GM18867 (cell line): ENCODE measurements at regions not wholly inside any gene's neighbourhood (a gene's known extent, or its start where the extent isn't known, plus 50 kb on each side); places are given as distances from the start of the nearest gene placed in this dataset.
"Not testable (repeated sequence)": the region's sequence is repeated elsewhere in the genome, so short reads cannot be mapped to it uniquely, and the experiment has no call there.

Experiments used
- ATAC-seq: cut with Tn5 transposase; IDR thresholded peaks from one replicate; pipeline ENCODE4 v1.9.1; 2021; ENCODE audit warnings: mild to moderate bottlenecking, moderate library complexity; ENCODE audit not compliant: unreplicated experiment

DNA sequence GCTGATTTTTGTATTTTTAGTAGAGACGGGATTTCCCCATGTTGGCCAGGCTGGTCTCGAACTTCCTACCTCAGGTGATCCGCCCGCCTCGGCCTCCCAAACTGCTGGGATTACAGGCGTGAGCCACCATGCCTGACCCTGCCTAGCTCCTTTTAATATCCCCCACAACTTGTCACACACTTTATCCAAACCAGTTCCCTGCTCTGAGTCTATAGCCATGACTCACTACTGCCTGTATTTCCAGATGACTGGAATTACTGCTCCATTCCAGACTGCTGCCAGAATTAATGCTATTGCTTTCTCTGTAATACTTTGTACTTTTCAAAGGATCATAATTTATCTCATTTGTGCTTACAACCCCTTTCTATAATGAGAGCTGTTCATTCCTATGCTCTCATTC lies 153.1 kb downstream of the POTEM start:
- ATAC-seq: not testable (repeated sequence)

- ATAC-seq: not testable (repeated sequence)
These were observed 159.2 kb downstream of the POTEM start for GRCh38 chr14:19126269-19127051.

DNA sequence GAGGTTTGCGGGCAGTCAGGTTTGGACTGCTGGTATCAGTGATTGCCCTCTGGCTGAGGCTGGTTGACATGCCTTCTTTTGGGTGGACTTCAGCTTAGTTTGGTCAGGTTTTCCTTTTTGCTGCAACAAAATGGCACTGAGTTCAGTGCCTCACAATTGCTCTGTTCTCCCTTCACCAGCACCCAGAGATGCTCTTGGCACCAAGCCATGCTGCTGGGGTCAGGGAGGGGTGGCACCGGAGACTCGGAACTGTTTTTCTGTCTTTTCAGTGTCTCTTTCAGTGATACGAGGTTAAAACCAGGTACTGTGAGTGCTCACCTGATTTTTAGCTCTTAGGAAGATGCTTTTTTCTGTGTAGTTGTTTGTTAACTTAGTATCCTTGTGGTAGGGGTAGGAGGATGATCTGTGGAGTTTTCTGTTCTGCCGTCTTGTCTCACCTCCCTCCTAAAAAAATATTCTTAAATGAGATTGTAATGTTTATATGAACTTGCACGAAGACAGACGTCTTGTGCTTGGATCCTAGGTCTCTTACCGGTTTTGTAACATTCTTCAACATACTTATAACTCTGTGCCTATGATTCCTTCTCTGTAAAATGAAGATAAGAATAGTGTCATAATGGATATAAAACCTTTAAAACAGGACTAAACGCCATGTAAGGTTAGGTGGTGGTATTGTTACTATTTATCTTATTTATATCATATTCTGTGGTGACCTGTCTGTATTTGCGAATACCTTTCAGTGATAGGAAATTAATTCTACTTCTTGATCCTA lies 160.6 kb downstream of the POTEM start:
- not testable (repeated sequence) for ATAC-seq

GRCh38 chr14:19131553-19131952 lies 164.3 kb downstream of the POTEM start:
- ATAC-seq: not testable (repeated sequence)

DNA sequence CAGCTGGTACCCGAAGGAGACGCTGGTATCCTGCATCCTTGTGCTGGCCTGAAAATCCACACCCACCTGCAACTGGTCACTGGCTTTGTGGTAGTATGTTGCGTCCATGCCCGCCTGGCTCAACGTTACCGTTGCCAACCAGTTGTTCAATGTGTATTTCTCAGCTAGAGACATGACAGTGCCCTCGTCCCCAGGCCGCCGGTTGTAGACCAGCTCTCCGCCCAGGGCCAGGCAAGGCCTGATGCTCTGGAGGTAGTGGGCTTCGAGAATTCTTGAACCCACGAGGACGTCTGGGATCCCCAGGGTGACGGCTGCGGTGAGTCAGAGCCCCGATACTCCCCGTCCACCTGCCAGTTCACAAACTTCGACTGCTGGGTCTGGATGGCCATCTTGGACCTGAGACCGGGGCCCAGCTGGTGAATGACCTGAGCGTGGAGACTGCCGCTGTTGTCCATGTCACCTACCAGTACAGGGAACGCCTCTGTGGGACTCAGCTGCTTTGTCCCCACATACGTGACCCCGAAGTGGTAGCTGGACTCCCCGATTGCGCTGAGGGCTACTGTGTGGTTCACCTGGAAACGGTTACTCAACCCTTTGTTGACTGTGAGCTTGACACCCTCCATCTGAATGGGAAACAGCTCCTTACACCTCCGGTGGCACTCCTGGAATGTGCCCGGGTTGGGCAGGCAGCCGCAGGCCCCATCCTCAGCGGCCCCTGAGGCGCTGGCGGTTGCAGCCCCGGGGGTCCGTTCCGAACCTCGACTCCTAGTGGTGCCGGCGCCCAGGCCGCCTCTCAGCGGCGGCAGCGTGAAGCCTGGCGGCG lies 165.0 kb downstream of the POTEM start:
- ATAC-seq: not testable (repeated sequence)

DNA sequence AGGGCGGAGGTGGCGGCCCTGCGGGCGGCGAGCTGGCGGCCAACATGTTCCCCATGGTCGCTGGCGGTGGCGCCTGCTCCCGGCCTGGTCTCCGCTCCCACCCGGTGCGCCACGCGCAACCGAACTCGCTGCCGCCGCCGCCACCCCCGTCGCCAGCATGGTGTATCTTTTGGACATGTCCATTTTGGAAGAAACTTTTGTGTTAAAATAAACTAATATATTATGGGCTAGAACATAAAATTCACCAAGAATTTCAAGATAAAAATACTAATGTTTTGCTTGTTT lies 165.5 kb downstream of the POTEM start:
- ATAC-seq: not testable (repeated sequence)

- ATAC-seq: not testable (repeated sequence)
These were observed 190.0 kb downstream of the POTEM start for GRCh38 chr14:19157106-19157709.

GRCh38 chr14:19158012-19158411 lies 190.8 kb downstream of the POTEM start:
- ATAC-seq: not testable (repeated sequence)

DNA sequence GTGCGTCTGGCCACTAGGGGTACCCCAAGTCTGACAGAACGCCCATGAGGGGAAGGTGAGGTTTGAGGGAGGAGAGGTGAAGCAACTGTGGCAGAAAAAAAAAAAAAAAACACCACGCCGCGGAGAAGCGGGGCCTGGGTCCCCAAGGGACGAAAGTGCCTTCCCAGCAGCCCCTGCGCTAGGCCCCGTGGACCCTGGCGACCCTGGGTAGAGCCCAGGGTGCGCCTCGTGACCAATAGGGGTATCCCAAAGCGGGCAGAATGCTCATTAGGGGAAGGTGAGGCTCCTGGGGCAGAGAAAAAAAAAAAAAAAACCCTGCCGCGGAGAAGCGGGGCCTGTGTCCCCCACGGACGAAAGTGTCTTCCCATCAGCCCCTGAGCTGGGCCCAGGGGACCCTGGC lies 191.4 kb downstream of the POTEM start:
- ATAC-seq: not testable (repeated sequence)

- not testable (repeated sequence) for ATAC-seq
These were observed 191.9 kb downstream of the POTEM start for GRCh38 chr14:19159003-19159625.

DNA sequence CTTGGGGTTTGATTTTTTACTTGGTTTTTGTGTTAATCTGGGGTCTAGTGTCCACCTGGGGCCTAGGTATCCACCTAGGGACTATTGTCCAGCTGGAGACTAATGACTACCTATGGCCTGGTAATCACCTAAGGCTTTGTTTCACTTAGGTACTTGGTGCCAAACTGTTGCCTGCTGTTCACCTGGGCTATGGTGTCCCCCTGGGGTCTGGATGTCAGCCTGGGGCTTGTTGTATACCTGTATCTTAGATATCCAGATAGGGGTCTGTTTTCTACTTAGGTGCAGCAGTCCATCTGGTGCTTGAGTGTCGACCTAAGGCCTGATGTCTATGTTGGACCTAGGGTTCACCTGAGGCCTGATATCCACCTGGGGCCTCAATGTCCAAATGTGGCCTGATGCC lies 193.1 kb downstream of the POTEM start:
- not testable (repeated sequence) for ATAC-seq

GRCh38 chr14:19161251-19162033 lies 194.2 kb downstream of the POTEM start:
- not testable (repeated sequence) for ATAC-seq

GRCh38 chr14:19162034-19162706 lies 194.9 kb downstream of the POTEM start:
- ATAC-seq: not testable (repeated sequence)

- not testable (repeated sequence) for ATAC-seq
These were observed 195.7 kb downstream of the POTEM start for GRCh38 chr14:19162920-19163319.

- not testable (repeated sequence) for ATAC-seq
These were observed 196.7 kb downstream of the POTEM start for GRCh38 chr14:19163891-19164290.

GRCh38 chr14:19164426-19164825 lies 197.2 kb downstream of the POTEM start:
- ATAC-seq: not testable (repeated sequence)

DNA sequence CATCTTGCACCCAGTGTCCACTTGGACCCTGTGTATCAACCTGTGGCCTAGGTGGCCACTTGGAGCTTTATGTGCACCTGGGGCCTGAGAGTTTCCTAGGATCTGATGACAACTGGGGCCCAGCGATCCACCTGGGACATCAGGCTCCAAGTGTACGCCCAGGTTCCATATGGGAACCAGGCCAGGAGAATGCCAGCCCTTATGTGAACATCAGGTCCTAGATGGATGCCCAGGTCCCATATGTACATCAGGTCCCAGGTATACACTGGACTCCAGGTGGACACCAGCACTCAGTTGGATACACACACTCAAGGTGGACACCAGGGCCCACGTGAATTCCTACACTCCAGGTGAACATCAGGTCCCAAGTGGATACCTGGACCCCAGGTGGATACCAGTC lies 198.8 kb downstream of the POTEM start:
- ATAC-seq: not testable (repeated sequence)

DNA sequence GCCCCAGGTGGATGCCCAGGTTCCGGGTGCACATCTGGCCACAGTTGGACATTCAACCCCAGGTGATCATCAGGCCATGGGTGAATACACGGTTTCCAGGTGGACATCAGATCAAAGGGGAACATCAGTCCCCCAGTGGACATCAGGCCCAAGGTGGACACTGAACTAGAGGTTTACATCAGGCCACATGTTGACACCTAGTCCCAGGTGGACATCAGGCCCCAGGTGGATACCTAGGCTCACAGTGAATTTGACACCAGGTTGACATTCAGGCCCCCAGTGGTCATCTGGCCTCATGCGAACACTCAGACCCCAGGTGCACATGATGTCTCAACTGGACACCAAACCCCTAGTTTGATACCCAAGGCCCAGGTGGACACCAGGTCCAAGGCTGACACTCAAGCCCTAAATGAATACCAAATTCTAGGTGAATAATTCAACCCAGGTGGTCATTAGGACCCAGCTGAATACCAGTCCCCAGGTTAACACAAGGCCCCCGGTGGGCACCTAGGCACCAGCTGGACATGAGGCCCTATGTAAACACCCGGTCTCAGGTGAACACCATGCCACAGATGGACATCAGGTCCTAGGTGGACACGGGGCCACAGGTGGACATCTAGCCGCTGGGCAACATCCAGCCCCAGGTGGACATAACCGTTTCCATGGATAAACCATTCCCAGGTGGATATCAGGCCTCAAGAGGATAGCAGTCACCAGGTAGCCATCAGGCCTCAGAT lies 200.4 kb downstream of the POTEM start:
- not testable (repeated sequence) for ATAC-seq
